OCI-LY3 (cell line): ENCODE measurements at regions not wholly inside any gene's neighbourhood (a gene's known extent, or its start where the extent isn't known, plus 50 kb on each side); places are given as distances from the start of the nearest gene placed in this dataset.

Experiments used
- CTCF ChIP-seq: fragments of 200-600, 300-600 bp; sonication (generic); IDR thresholded peaks from 2 replicates; pipeline ENCODE4 v1.5.1; 2014; ENCODE audit warnings: antibody characterized with exemption, low read length, low read depth
- EZH2phosphoT487 ChIP-seq: fragments of 200-600 bp; shearing (Covaris generic); IDR thresholded peaks from 2 replicates; pipeline ENCODE4 v1.6.1; 2018; ENCODE audit warnings: antibody characterized with exemption, mixed run types, low read depth

DNA sequence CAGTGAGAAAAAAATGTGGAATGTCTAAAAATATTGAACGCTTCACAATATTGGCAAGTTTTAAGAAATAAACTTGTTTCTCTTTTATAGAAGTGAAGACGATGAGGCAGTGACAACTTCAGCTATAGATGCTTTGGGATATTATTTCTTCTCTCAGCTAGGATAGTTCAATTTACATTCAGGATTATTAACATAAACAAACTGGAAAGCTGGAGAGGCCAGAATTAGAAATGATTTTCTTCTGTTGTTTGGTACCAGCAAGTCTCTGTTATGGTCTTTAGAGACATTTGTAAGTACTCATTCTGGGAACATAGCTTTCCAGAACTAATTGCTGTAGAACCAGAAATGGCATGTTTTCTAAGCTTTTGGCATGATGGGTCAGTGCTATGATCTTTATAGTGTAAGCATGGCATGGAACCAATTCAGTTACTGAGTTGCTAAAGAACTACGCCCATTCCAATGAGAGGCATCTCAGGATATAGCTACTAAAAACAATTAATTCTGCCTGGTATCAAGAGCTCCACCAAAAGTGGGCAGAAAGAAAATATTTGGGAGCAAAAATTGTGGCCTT is 599.5 kb upstream of the B3GALT2 start:
- TF ChIP-seq CTCF = no peak
- no peak for TF ChIP-seq EZH2phosphoT487
